ENCODE measurements at regions not wholly inside any gene's neighbourhood (a gene's known extent, or its start where the extent isn't known, plus 50 kb on each side); places are given as distances from the start of the nearest gene placed in this dataset.

GRCh38 chr11:110900426-110900825 lies 188.2 kb upstream of the ARHGAP20 start:
- no peak overlapping the region for H3K4me3 Mint-ChIP-seq
- H3K27me3 Mint-ChIP-seq, result no peaks in the 10 kb centered on the region
- DNase-seq, result no peak
- H3K9me3 Mint-ChIP-seq, result no peaks in the 10 kb centered on the region
- H3K36me3 Mint-ChIP-seq, result no peaks in the 10 kb centered on the region
- H3K27ac Mint-ChIP-seq, result no peak overlapping the region
- no peaks in the 10 kb centered on the region for H3K4me1 Mint-ChIP-seq

DNA sequence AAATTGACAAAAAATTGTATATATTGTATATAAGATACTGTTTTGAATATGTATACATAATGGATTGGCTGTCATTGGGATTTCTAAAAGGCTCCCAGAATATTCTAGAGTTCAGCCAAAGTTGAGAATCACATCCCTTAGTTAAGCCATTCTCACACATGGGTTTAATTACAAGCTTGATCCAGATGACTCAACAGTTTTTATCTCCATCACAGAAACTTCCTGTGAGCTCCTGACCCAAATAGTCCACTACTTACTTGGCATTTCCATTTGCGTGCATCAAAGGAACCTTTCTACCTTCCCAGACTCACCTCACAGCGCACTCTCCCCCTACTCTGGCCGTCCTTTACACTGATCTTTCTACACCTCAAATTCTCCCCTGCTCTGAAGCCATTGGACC lies 184.8 kb upstream of the ARHGAP20 start:
- H3K9me3 Mint-ChIP-seq, result no peaks in the 10 kb centered on the region
- no peaks in the 10 kb centered on the region for H3K36me3 Mint-ChIP-seq
- H3K27ac Mint-ChIP-seq, result no peak overlapping the region
- H3K4me1 Mint-ChIP-seq, result no peaks in the 10 kb centered on the region
- no peak for DNase-seq
- H3K27me3 Mint-ChIP-seq, result no peaks in the 10 kb centered on the region
- no peak overlapping the region for H3K4me3 Mint-ChIP-seq

- no peaks in the 10 kb centered on the region for H3K9me3 Mint-ChIP-seq
- DNase-seq, result no peak
- no peaks in the 10 kb centered on the region for H3K27me3 Mint-ChIP-seq
- no peak overlapping the region for H3K4me3 Mint-ChIP-seq
- no peaks in the 10 kb centered on the region for H3K4me1 Mint-ChIP-seq
- H3K27ac Mint-ChIP-seq, result no peak overlapping the region
- no peaks in the 10 kb centered on the region for H3K36me3 Mint-ChIP-seq
Measured at GRCh38 chr11:110896358-110896757, 184.1 kb upstream of the ARHGAP20 start.

- no peaks in the 10 kb centered on the region for H3K27me3 Mint-ChIP-seq
- no peaks in the 10 kb centered on the region for H3K9me3 Mint-ChIP-seq
- H3K27ac Mint-ChIP-seq, result no peak overlapping the region
- no peaks in the 10 kb centered on the region for H3K4me1 Mint-ChIP-seq
- no peak overlapping the region for H3K4me3 Mint-ChIP-seq
- DNase-seq, result no peak
- H3K36me3 Mint-ChIP-seq, result no peaks in the 10 kb centered on the region
Measured at GRCh38 chr11:110894224-110894623, 182.0 kb upstream of the ARHGAP20 start.

DNA sequence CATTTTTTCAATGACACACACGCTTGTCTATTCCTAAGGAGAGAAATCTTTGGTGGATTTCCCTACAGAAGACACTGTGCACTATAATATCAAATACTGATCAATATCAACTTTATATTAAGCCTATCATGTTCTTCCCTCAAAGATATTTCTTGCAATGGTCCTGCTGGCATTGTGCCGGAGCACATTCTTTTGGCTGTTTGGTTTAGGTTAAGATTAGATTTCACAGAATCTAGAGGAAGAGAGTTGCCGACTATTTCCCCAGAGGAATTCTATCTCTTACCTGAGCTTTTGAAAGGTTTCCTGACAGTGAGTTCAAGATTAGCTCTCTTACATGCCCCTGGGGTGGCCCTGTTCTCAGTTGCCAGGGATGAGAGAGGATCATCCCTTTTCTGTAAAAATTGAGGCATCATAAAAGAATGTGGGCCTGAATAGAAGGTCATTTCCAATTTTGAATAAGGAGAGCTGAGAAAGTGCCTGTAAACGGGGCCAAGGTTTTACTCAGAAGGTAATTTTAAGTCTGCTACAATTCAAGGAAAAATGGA lies 180.6 kb upstream of the ARHGAP20 start:
- DNase-seq, result no peak
- no peaks in the 10 kb centered on the region for H3K9me3 Mint-ChIP-seq
- no peak overlapping the region for H3K4me3 Mint-ChIP-seq
- no peaks in the 10 kb centered on the region for H3K36me3 Mint-ChIP-seq
- H3K27ac Mint-ChIP-seq, result no peak overlapping the region
- H3K4me1 Mint-ChIP-seq, result no peaks in the 10 kb centered on the region
- no peaks in the 10 kb centered on the region for H3K27me3 Mint-ChIP-seq

DNA sequence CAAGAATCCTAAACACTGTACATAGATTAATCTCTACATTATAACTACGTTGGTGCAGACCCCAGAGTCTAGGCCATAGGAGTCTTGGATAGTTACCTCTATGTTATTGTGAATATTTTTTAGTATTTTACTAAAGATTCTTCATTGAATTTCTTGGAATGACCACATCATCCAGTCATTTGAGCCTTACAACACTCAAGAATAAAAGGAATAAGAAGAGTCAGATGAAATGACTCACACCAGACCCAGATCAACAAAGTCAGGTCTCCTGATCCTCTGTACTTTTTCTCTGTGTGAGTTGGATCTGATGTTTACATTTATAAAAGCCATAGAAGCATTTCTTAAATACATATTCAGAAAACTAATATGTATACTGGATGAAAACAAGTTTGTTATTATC lies 179.2 kb upstream of the ARHGAP20 start:
- no peak for DNase-seq
- peaks cover 2% of the 10 kb centered on the region for H3K4me1 Mint-ChIP-seq

DNA sequence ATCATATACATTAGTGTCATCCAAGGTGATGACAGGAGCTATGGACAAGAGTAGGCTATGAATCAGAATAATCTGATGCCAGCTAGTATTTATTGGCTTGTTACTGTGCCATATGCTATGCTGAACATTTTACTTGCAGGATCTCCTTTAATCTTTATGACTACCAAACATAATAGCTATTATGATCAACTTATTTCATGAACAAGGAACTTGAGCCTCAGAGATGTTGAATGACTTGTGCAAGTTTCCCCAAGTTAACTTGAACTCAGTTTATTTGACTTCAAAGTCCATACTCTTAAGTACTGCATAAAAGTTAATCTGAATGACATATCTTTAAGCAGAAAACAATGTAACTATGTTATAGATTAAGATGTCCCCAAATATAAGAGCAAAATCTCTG lies 178.8 kb upstream of the ARHGAP20 start:
- no peak overlapping the region for H3K27ac Mint-ChIP-seq
- no peaks in the 10 kb centered on the region for H3K36me3 Mint-ChIP-seq
- H3K4me3 Mint-ChIP-seq, result no peak overlapping the region
- H3K9me3 Mint-ChIP-seq, result no peaks in the 10 kb centered on the region
- H3K4me1 Mint-ChIP-seq, result peaks cover 2% of the 10 kb centered on the region
- DNase-seq, result no peak
- no peaks in the 10 kb centered on the region for H3K27me3 Mint-ChIP-seq

More for the DNA sequence above, 179.2 kb upstream of the ARHGAP20 start:
- Mint-ChIP-seq H3K4me3 (no peak overlapping the region), H3K36me3 (no peaks in the 10 kb centered on the region), H3K9me3 (no peaks in the 10 kb centered on the region), H3K27me3 (no peaks in the 10 kb centered on the region), H3K27ac (no peak overlapping the region)

- H3K36me3 Mint-ChIP-seq, result no peaks in the 10 kb centered on the region
- H3K27me3 Mint-ChIP-seq, result peaks cover 9% of the 10 kb centered on the region
- H3K27ac Mint-ChIP-seq, result no peak overlapping the region
- H3K9me3 Mint-ChIP-seq, result no peaks in the 10 kb centered on the region
- H3K4me1 Mint-ChIP-seq, result peaks cover 2% of the 10 kb centered on the region
- DNase-seq, result no peak
- H3K4me3 Mint-ChIP-seq, result no peak overlapping the region
Measured at GRCh38 chr11:110886288-110886970, 174.2 kb upstream of the ARHGAP20 start.

DNA sequence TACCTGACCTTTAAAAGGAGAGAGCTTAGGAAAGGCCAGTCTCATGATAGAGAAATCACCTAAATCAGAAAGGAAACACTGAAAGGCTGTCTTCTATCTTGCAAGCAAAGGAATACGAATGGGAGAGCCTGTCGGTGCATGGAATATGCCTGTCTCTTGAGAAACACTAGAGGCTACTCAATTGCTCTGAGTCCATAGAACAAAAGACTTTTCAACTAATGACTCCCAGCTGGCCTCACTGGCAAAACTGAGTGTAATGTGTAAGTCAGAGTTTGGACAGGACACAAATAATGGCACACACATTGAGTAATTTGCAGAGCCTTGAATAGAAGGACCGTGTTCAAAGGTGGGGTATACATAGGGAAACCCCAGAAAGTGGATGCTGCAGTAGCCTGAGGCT lies 171.0 kb upstream of the ARHGAP20 start:
- H3K4me1 Mint-ChIP-seq, result peaks cover 4% of the 10 kb centered on the region
- no peaks in the 10 kb centered on the region for H3K36me3 Mint-ChIP-seq
- no peaks in the 10 kb centered on the region for H3K9me3 Mint-ChIP-seq
- peaks cover 9% of the 10 kb centered on the region for H3K27me3 Mint-ChIP-seq
- H3K27ac Mint-ChIP-seq, result no peak overlapping the region
- no peak for DNase-seq
- H3K4me3 Mint-ChIP-seq, result no peak overlapping the region

- H3K4me3 Mint-ChIP-seq, result no peak overlapping the region
- peaks cover 2% of the 10 kb centered on the region for H3K4me1 Mint-ChIP-seq
- no peak overlapping the region for H3K27ac Mint-ChIP-seq
- no peaks in the 10 kb centered on the region for H3K9me3 Mint-ChIP-seq
- H3K27me3 Mint-ChIP-seq, result peaks cover under 1% of the 10 kb centered on the region
- no peaks in the 10 kb centered on the region for H3K36me3 Mint-ChIP-seq
- DNase-seq, result no peak
Measured at GRCh38 chr11:110878513-110878912, 166.3 kb upstream of the ARHGAP20 start.

DNA sequence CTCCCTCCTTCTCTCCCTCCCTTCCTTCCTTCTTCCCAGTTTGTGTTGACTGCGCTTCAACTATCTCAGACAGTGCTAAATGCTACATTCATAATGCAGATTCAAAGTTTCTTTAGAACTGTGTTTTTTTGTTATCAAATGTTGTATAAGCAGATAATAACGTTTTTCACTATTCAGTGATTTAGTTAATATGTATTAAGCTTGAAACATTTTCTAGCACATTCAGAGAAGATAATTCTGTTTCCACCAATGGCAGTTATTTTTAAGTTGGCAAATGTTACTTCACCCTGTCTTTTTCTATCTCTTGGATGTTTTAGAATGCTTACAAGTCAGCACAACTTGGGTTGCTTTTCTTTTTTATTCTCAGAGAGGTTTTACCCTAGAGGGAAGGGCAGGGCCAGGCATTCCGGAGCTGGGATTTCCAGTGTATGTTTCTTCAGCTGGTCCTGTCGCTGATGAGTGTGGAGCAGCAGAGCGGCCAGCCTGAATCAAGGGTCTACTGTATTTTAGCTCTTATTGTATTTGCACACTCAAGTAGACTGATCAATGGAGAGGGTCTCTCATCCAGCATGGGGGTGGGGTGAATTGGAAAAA lies 162.3 kb upstream of the ARHGAP20 start:
- H3K4me3 Mint-ChIP-seq, result no peak overlapping the region
- no peaks in the 10 kb centered on the region for H3K27me3 Mint-ChIP-seq
- no peaks in the 10 kb centered on the region for H3K36me3 Mint-ChIP-seq
- no peaks in the 10 kb centered on the region for H3K9me3 Mint-ChIP-seq
- H3K27ac Mint-ChIP-seq, result no peak overlapping the region
- peaks cover 2% of the 10 kb centered on the region for H3K4me1 Mint-ChIP-seq
- DNase-seq, result no peak

- Mint-ChIP-seq H3K36me3 (no peaks in the 10 kb centered on the region), H3K27me3 (no peaks in the 10 kb centered on the region), H3K9me3 (no peaks in the 10 kb centered on the region), H3K27ac (no peak overlapping the region), H3K4me3 (no peak overlapping the region), H3K4me1 (peaks cover 2% of the 10 kb centered on the region)
- DNase-seq, result no peak
Measured at GRCh38 chr11:110873975-110874374, 161.7 kb upstream of the ARHGAP20 start.

GRCh38 chr11:110870816-110871522 lies 158.7 kb upstream of the ARHGAP20 start:
- DNase-seq, result no peak
- Mint-ChIP-seq H3K27me3 (no peaks in the 10 kb centered on the region), H3K4me1 (no peaks in the 10 kb centered on the region), H3K9me3 (no peaks in the 10 kb centered on the region), H3K27ac (no peak overlapping the region), H3K4me3 (no peak overlapping the region), H3K36me3 (no peaks in the 10 kb centered on the region)

DNA sequence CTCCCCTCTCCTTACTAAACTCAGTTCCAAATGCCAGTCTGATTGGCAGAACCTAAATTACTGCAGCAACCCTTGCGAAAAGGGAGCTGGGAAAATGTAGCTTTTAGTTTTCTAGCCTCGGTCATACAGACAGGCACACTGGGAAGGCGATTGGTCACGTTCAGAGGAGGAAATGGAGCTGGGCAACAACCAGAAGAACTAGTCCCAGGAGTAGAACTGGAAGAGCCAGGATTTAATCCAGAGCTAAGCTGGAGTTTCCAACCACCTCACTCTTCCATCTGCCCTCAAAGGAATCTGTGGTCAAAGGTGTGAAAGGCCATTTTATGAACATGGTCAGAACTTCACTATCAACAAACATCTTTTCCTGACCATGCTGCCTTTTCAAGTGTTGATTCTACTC lies 155.7 kb upstream of the ARHGAP20 start:
- Mint-ChIP-seq H3K4me3 (no peak overlapping the region), H3K36me3 (no peaks in the 10 kb centered on the region), H3K27ac (no peak overlapping the region), H3K27me3 (no peaks in the 10 kb centered on the region), H3K4me1 (no peaks in the 10 kb centered on the region), H3K9me3 (no peaks in the 10 kb centered on the region)
- no peak for DNase-seq

- H3K27ac Mint-ChIP-seq, result no peak overlapping the region
- H3K4me3 Mint-ChIP-seq, result no peak overlapping the region
- no peaks in the 10 kb centered on the region for H3K36me3 Mint-ChIP-seq
- H3K27me3 Mint-ChIP-seq, result no peaks in the 10 kb centered on the region
- H3K9me3 Mint-ChIP-seq, result no peaks in the 10 kb centered on the region
- no peak for DNase-seq
- H3K4me1 Mint-ChIP-seq, result no peaks in the 10 kb centered on the region
Measured at GRCh38 chr11:110866081-110866480, 153.8 kb upstream of the ARHGAP20 start.
